Hematopoietic multipotent progenitor cell treated with erythropoietin and hydrocortisone succinate and interleukin-3 and kit ligand, for 8 days (in vitro differentiated cells): ENCODE measurements at regions not wholly inside any gene's neighbourhood (a gene's known extent, or its start where the extent isn't known, plus 50 kb on each side); places are given as distances from the start of the nearest gene placed in this dataset.

Experiments used
- DNase-seq: peaks from one replicate; pipeline ENCODE4 v3.0.0-alpha.2; 2015

- peak; percentile 43 for DNase-seq
These were observed 463.3 kb downstream of the SOX6 start for GRCh38 chr11:15893080-15893492.

GRCh38 chr11:15896026-15896425, 460.3 kb downstream of the SOX6 start:
- DNase-seq, result no peak

- DNase-seq, result no peak
These were observed 459.8 kb downstream of the SOX6 start for GRCh38 chr11:15896530-15896929.

GRCh38 chr11:15897211-15897960, 459.0 kb downstream of the SOX6 start:
- no peak for DNase-seq

GRCh38 chr11:15901054-15901453, 455.3 kb downstream of the SOX6 start:
- no peak for DNase-seq

GRCh38 chr11:15901790-15902189, 454.6 kb downstream of the SOX6 start:
- no peak for DNase-seq

- DNase-seq, result no peak
These were observed 453.1 kb downstream of the SOX6 start for GRCh38 chr11:15903246-15903645.

GRCh38 chr11:15905366-15906104, 450.8 kb downstream of the SOX6 start:
- no peak for DNase-seq

GRCh38 chr11:15906481-15907035, 449.8 kb downstream of the SOX6 start:
- no peak for DNase-seq

- DNase-seq, result no peak
These were observed 448.5 kb downstream of the SOX6 start for GRCh38 chr11:15907806-15908205.

GRCh38 chr11:15909937-15910598, 446.3 kb downstream of the SOX6 start:
- DNase-seq, result no peak

GRCh38 chr11:15910761-15911160, 445.6 kb downstream of the SOX6 start:
- no peak for DNase-seq

- peak; percentile 10 for DNase-seq
These were observed 444.8 kb downstream of the SOX6 start for GRCh38 chr11:15911377-15912044.

- no peak for DNase-seq
These were observed 444.1 kb downstream of the SOX6 start for GRCh38 chr11:15912291-15912690.

GRCh38 chr11:15912825-15913224, 443.5 kb downstream of the SOX6 start:
- no peak for DNase-seq

GRCh38 chr11:15913261-15913660, 443.1 kb downstream of the SOX6 start:
- DNase-seq, result no peak
